Activated T-cell treated with anti-CD3 and anti-CD28 coated beads, Interleukin-2, amount 50 U/mL, for 24 hours (primary cell): ENCODE measurements at regions not wholly inside any gene's neighbourhood (a gene's known extent, or its start where the extent isn't known, plus 50 kb on each side); places are given as distances from the start of the nearest gene placed in this dataset.

Source experiments
- DNase-seq: peaks from one replicate; pipeline ENCODE4 v3.0.0-alpha.2; 2020
- H3K27ac Mint-ChIP-seq: 2 replicates; pipeline ENCODE4 v1.8.0; 2020; ENCODE audit warnings: mild to moderate bottlenecking, mixed read lengths
- H3K27me3 Mint-ChIP-seq: 2 replicates; pipeline ENCODE4 v1.8.0; 2020; ENCODE audit warnings: mixed read lengths
- H3K36me3 Mint-ChIP-seq: 2 replicates; pipeline ENCODE4 v1.8.0; 2020; ENCODE audit warnings: low read depth, mixed read lengths
- H3K4me1 Mint-ChIP-seq: 2 replicates; pipeline ENCODE4 v1.8.0; 2020; ENCODE audit warnings: low read depth, mixed read lengths
- H3K4me3 Mint-ChIP-seq: 2 replicates; pipeline ENCODE4 v1.8.0; 2020; ENCODE audit warnings: mild to moderate bottlenecking, moderate library complexity, mixed read lengths
- H3K9me3 Mint-ChIP-seq: 2 replicates; pipeline ENCODE4 v1.8.0; 2020; ENCODE audit warnings: mixed read lengths

GRCh38 chr5:10921160-10921559 lies 160.1 kb upstream of the DAP start:
- Mint-ChIP-seq H3K27ac (no peak overlapping the region), H3K4me3 (no peak overlapping the region), H3K4me1 (no peaks in the 10 kb centered on the region), H3K9me3 (no peaks in the 10 kb centered on the region), H3K27me3 (peaks cover 22% of the 10 kb centered on the region), H3K36me3 (no peaks in the 10 kb centered on the region)
- no peak for DNase-seq

DNA sequence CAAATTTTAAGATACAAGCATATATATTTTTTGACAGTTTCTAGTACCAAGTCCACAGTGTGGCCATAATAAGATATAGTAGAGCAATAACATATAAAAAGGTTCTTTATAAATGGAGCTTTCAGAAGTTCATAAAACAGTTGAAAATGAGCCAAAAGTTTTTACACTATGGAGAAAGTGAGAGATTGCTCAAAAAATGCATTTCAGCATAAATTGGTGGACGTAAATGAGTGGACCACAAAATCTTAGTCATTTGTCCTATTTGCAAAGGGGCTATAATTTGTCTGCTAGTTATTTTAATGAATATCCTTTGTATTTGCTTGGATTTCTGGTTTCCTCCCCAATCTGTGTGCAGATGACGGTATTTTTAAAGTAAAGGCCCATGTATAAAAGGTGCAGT lies 159.4 kb upstream of the DAP start:
- no peak for DNase-seq
- H3K9me3 Mint-ChIP-seq = no peaks in the 10 kb centered on the region
- no peaks in the 10 kb centered on the region for H3K4me1 Mint-ChIP-seq
- H3K36me3 Mint-ChIP-seq = no peaks in the 10 kb centered on the region
- H3K4me3 Mint-ChIP-seq = no peak overlapping the region
- peaks cover 22% of the 10 kb centered on the region for H3K27me3 Mint-ChIP-seq
- no peak overlapping the region for H3K27ac Mint-ChIP-seq

- H3K4me1 Mint-ChIP-seq = peaks cover 1% of the 10 kb centered on the region
- no peaks in the 10 kb centered on the region for H3K9me3 Mint-ChIP-seq
- no peak for DNase-seq
- H3K4me3 Mint-ChIP-seq = no peak overlapping the region
- H3K27me3 Mint-ChIP-seq = peaks cover 17% of the 10 kb centered on the region
- no peak overlapping the region for H3K27ac Mint-ChIP-seq
- H3K36me3 Mint-ChIP-seq = no peaks in the 10 kb centered on the region
These were observed 153.9 kb upstream of the DAP start for GRCh38 chr5:10914741-10915480.

DNA sequence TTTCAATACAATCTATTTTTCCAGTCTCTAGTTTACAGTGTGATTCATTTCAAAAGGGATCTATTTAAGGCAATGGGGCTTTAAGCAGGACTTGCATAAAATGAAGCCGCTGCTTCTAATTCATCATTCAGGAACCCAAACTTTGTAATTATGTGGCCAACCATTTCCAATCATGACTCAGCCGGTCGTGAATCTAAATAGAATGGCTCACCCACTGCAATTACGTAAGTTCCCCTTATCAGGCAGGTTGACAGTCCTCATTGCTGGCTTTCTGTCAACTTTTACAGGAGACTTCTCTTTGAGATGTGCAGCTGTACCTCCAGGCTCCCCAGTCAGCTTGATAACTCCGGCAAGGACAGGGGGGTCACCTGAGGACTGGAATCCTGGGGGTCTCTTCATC lies 152.8 kb upstream of the DAP start:
- Mint-ChIP-seq H3K36me3 (no peaks in the 10 kb centered on the region), H3K27ac (no peak overlapping the region), H3K4me1 (peaks cover 1% of the 10 kb centered on the region), H3K9me3 (no peaks in the 10 kb centered on the region), H3K4me3 (no peak overlapping the region), H3K27me3 (peaks cover 19% of the 10 kb centered on the region)
- DNase-seq = no peak

DNA sequence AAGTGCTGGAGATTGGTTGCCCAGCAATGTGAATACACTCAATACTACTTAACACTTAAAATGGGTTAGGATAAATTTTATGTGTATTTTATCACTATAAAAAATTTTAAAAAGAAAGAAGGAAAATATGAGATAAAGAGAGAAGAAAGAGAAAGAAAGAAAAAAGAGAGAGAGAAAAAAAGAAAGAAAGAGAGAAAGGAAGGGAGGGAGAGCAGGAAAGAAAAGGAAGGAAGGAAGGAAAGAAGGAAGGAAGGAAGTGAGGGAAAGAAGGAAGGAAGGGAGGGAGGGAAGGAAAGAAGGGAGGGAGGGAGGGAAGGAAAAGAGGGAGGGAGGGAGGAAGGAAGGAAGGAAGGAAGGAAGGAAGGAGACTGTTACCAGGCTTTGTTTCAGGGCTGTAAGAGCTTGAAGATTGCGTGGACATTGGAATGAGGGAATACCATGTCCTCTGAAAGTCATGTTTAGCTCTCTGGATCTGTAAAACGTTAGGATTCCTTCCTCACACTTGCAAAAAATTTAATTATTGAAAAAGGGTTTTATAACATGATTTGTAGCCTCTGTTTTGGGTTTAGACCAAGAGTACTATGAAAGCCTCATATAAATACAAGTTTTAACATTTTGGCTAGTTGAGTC lies 152.3 kb upstream of the DAP start:
- Mint-ChIP-seq H3K27ac (no peak overlapping the region), H3K4me3 (no peak overlapping the region), H3K4me1 (peaks cover 1% of the 10 kb centered on the region), H3K9me3 (peaks cover under 1% of the 10 kb centered on the region), H3K27me3 (peaks cover 21% of the 10 kb centered on the region), H3K36me3 (no peaks in the 10 kb centered on the region)
- no peak for DNase-seq

- Mint-ChIP-seq H3K27me3 (peaks cover 23% of the 10 kb centered on the region), H3K4me3 (no peak overlapping the region)
These were observed 151.4 kb upstream of the DAP start for GRCh38 chr5:10912435-10912834.

GRCh38 chr5:10910261-10910660 lies 149.2 kb upstream of the DAP start:
- Mint-ChIP-seq H3K36me3 (no peaks in the 10 kb centered on the region), H3K4me1 (peaks cover 1% of the 10 kb centered on the region), H3K4me3 (no peak overlapping the region), H3K9me3 (peaks cover 2% of the 10 kb centered on the region), H3K27ac (no peak overlapping the region), H3K27me3 (peaks cover 24% of the 10 kb centered on the region)
- DNase-seq = no peak

More at GRCh38 chr5:10912435-10912834, 151.4 kb upstream of the DAP start:
- Mint-ChIP-seq H3K9me3 (peaks cover 2% of the 10 kb centered on the region), H3K27ac (no peak overlapping the region), H3K4me1 (peaks cover 1% of the 10 kb centered on the region), H3K36me3 (no peaks in the 10 kb centered on the region)
- no peak for DNase-seq

- Mint-ChIP-seq H3K4me1 (no peaks in the 10 kb centered on the region), H3K4me3 (no peak overlapping the region), H3K27me3 (peaks cover 24% of the 10 kb centered on the region), H3K9me3 (peaks cover 2% of the 10 kb centered on the region), H3K36me3 (no peaks in the 10 kb centered on the region), H3K27ac (no peak overlapping the region)
- no peak for DNase-seq
These were observed 143.9 kb upstream of the DAP start for GRCh38 chr5:10904862-10905432.

GRCh38 chr5:10903786-10904560 lies 142.9 kb upstream of the DAP start:
- Mint-ChIP-seq H3K36me3 (no peaks in the 10 kb centered on the region), H3K9me3 (peaks cover 2% of the 10 kb centered on the region), H3K4me1 (no peaks in the 10 kb centered on the region), H3K4me3 (no peak overlapping the region), H3K27ac (no peak overlapping the region), H3K27me3 (peaks cover 24% of the 10 kb centered on the region)
- no peak for DNase-seq

GRCh38 chr5:10902145-10902544 lies 141.1 kb upstream of the DAP start:
- H3K4me3 Mint-ChIP-seq = no peak overlapping the region
- H3K36me3 Mint-ChIP-seq = no peaks in the 10 kb centered on the region
- peaks cover 16% of the 10 kb centered on the region for H3K27me3 Mint-ChIP-seq
- no peak for DNase-seq
- H3K4me1 Mint-ChIP-seq = no peaks in the 10 kb centered on the region
- no peak overlapping the region for H3K27ac Mint-ChIP-seq
- no peaks in the 10 kb centered on the region for H3K9me3 Mint-ChIP-seq

DNA sequence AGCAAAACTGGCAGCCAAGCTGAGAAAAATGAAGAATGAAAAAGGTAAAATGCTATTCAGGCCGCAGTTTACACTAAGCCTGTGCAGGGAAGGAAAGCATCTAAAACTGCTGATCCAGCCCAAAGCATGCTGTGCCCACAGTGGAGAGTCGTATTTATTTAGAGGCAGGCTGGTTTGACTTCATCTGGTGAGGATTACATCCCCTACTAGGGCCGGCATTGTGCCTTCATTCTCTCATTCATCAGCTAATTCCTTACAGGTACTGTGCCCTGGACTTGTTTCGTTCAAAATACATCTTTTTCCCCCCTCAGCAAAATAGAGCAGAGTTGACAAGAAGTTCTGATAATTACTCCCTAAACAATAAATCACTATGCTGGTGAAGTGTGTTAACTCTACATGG lies 137.5 kb upstream of the DAP start:
- Mint-ChIP-seq H3K36me3 (no peaks in the 10 kb centered on the region), H3K4me3 (no peak overlapping the region), H3K4me1 (no peaks in the 10 kb centered on the region), H3K27ac (no peak overlapping the region), H3K9me3 (no peaks in the 10 kb centered on the region), H3K27me3 (peaks cover 6% of the 10 kb centered on the region)
- DNase-seq = no peak

DNA sequence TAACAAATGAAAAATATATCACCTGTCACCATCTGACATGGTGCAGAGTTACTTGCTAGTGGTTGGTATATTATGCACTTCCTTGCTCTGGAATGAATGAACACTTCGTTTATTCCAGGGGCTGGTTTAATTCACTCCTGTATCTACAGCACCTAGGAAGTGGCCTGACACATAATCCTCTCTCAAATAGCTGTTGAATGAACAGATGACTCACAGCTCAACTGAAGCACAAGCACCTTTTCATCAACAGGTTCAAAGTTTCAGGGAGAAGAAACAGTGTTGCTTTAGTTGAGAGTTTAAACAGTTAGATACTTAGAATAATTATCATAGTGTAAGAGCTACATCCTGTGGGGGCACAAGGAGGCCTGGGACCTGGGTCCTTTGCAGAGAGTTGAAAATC lies 135.0 kb upstream of the DAP start:
- Mint-ChIP-seq H3K4me1 (no peaks in the 10 kb centered on the region), H3K4me3 (no peak overlapping the region), H3K9me3 (no peaks in the 10 kb centered on the region), H3K27ac (no peak overlapping the region), H3K36me3 (no peaks in the 10 kb centered on the region), H3K27me3 (no peaks in the 10 kb centered on the region)
- DNase-seq = no peak

DNA sequence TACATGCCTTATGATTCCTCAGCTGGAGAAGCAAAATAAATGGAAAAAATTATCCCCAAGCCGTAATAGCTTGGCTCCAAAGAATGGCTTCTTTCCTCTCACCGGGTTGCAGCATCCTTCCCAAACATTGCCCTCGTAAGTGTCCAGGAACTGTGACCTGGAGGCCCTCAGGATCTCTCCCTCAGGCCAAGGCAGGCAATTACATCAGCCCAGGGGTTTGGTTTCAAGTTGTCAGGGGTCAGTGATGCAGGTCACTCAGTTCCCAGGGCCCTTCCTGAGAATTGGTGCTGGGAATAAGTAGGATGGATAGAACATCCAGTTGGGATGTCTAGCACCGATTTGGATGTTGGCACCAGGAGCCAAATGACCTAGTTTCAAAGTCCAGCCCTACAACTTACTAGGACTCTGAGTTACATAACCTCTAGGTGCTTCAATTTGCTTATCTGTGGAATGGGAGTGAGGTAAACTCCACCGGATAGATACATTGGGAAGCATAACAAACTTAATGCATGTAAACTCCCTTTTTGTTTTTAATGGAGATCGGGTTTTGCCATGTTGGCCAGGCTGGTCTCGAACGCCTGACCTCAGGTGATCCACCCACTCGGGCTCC lies 133.5 kb upstream of the DAP start:
- no peaks in the 10 kb centered on the region for H3K36me3 Mint-ChIP-seq
- H3K27ac Mint-ChIP-seq = no peak overlapping the region
- no peak overlapping the region for H3K4me3 Mint-ChIP-seq
- no peaks in the 10 kb centered on the region for H3K27me3 Mint-ChIP-seq
- no peaks in the 10 kb centered on the region for H3K9me3 Mint-ChIP-seq
- no peak for DNase-seq
- H3K4me1 Mint-ChIP-seq = no peaks in the 10 kb centered on the region

GRCh38 chr5:10892911-10893215 lies 131.8 kb upstream of the DAP start:
- Mint-ChIP-seq H3K4me1 (no peaks in the 10 kb centered on the region), H3K4me3 (no peak overlapping the region), H3K27ac (no peak overlapping the region), H3K9me3 (no peaks in the 10 kb centered on the region), H3K27me3 (no peaks in the 10 kb centered on the region), H3K36me3 (no peaks in the 10 kb centered on the region)
- DNase-seq = no peak
